UCSD-AML1 (cell line): ENCODE measurements at regions not wholly inside any gene's neighbourhood (a gene's known extent, or its start where the extent isn't known, plus 50 kb on each side); places are given as distances from the start of the nearest gene placed in this dataset.
A peak's percentile ranks its signal among the peaks of the same experiment; 100 is the strongest.

Experiments used
- DNase-seq: peaks from one replicate; lab custom pipeline; 2025; ENCODE audit not compliant: unreplicated experiment; lab: John Stamatoyannopoulos, UW

DNA sequence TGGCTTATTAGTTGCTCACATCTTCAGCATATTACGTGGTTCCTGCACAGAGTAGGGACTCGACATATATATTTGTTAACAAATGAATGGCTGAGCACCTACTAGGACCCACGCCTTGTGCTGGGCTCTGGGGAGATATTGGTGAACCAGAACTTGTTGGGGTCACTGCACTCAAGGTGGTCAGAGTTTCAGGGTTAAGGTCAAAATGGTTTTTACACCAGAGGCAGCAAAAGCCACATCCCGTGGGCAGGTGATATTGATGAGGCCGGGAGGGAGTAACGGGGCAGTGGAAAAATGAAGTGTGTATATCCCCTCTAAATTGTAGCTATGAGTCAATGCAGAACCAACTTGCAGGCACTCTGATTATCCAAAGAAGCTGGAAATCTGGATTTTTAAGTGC, 136.5 kb upstream of the KLF4 start:
- DNase-seq, result no peak

GRCh38 chr9:107625383-107625984, 135.9 kb upstream of the KLF4 start:
- no peak for DNase-seq

GRCh38 chr9:107624234-107624948, 134.8 kb upstream of the KLF4 start:
- no peak for DNase-seq

DNA sequence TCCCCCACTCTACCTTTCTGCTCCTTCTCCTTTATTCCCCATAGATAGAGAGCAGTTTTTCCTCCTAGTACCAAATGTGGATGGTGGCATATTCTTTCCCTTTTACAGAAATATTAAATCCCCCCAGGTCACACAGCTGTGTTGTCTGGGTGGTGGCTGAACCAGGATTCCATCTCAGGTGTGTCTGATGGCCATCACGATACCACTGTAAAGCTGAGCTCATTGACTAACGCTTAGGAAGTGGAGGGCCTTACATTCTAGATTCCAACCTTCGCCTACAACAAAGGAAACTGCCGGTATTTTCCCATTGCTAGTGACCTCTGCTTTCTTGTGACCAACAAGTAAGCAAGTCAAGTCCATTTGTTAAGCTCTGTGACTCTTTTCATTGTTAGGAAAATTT, 131.9 kb upstream of the KLF4 start:
- DNase-seq, result no peak

DNA sequence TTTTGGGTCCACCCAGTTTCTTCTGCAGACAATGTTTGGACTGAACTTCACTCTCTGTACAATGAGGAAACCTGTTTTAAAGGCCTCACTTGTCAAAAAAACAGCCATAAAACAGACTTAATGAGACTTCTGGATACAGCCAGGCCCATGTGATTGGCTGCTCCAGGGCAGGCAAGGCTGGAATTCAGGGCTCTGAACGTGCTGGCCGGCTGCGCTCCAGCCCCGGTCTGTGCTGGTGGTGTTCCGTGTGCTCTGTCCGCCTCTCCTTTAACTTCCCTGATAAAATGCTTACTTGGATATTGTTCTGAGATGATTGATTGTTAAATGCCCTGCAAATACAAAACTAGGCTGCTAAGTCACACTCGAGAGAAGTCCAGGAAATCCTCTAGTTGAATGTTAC, 131.2 kb upstream of the KLF4 start:
- no peak for DNase-seq

DNA sequence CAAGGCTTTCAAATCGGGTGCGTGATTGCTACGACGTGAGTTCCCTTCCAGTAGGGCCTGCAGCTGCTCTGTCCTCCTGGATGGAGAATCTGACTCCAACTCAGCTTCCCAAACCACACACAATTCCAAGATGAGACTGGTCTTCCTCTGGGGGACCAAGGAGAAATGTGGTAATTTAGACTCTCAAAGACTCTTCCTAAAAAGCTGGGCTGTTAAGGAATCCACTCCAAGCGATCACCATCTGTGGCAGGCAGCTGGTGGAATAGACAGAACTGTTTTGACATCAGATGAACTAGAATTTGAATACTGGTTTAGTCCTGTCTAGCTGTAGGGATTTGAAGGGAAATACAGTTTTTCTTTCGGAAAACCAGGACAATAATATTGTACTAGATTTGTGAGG, 130.7 kb upstream of the KLF4 start:
- no peak for DNase-seq

- DNase-seq, result no peak
These were observed 125.8 kb upstream of the KLF4 start for GRCh38 chr9:107615321-107615720.

DNA sequence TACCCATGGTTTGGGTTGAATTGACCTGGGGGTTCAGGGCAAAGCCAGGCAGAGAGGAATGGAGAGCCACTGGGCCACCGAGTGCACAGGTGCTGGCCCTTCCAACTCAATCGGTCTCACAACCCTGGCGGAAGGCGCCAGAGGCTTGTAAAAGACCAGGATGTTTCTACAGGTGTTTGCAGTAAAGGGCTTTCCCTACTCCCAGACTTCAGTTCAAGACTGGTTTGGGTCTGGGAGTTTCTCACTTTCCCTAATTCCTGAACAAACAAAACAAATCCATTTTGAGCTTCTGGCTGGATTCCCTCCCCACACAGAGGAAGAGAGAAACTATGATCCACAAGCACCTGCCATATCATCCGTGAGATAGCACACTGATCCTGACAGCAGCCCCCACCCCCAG, 125.2 kb upstream of the KLF4 start:
- no peak for DNase-seq

- DNase-seq, result no peak
These were observed 123.8 kb upstream of the KLF4 start for GRCh38 chr9:107613321-107613720.

GRCh38 chr9:107612136-107612535, 122.6 kb upstream of the KLF4 start:
- peak; percentile 12 for DNase-seq

- no peak for DNase-seq
These were observed 120.0 kb upstream of the KLF4 start for GRCh38 chr9:107609547-107609946.

GRCh38 chr9:107606149-107606790, 116.7 kb upstream of the KLF4 start:
- DNase-seq, result no peak

GRCh38 chr9:107605041-107605440, 115.5 kb upstream of the KLF4 start:
- no peak for DNase-seq

DNA sequence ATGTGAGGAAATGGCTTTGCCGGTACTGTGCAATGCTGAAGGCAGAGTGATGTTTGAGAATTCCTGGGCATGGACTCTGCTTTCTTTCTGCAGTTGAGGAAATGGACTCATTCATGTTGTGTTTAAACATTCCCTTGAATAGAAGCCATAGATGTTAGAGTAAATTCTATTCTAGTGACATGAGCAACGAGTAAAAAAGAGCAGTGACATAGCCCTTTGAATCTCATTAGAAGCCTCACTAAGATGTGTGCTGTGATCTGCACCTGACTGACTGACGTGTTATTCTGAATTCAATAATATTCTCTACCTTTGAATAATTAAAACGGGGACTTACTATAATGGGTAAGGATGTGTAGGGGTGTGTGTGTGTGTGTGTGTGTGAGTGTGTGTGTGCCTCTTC, 113.7 kb upstream of the KLF4 start:
- DNase-seq, result no peak

- no peak for DNase-seq
These were observed 110.5 kb upstream of the KLF4 start for GRCh38 chr9:107600060-107600573.

DNA sequence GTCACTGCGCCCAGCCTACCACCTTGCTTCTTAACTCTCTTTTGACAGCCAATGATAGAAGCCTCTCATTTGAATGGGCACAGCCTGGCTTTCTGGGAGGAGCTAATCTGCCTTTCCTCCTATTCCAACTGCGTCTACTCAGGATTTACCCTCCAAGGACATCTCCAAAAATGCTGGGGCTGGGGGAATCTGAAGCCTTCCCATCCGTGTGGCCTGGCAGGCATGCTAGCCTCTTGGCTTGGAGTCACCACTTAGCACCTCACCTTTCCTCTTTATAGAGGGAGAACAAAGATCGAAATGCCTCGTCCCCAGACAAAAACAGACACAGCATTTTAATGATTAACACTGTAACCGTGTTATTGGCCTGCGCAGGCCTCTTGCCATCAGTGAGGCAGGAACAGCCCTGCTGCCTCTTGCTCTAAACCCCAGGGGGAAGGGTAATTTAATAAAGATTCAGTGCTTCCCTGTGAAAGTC, 108.2 kb upstream of the KLF4 start:
- DNase-seq, result no peak

- DNase-seq, result no peak
These were observed 105.5 kb upstream of the KLF4 start for GRCh38 chr9:107594908-107595530.

- DNase-seq, result no peak
These were observed 103.8 kb upstream of the KLF4 start for GRCh38 chr9:107593224-107593870.

GRCh38 chr9:107592424-107592823, 102.9 kb upstream of the KLF4 start:
- DNase-seq, result no peak

- DNase-seq, result no peak
These were observed 102.2 kb upstream of the KLF4 start for GRCh38 chr9:107591781-107592180.

- DNase-seq, result no peak
These were observed 98.8 kb upstream of the KLF4 start for GRCh38 chr9:107588393-107588792.
